ENCODE measurements at regions not wholly inside any gene's neighbourhood (a gene's known extent, or its start where the extent isn't known, plus 50 kb on each side); places are given as distances from the start of the nearest gene placed in this dataset.

- no peak for TF ChIP-seq GATA2 (IDR thresholded peaks at IDR 0.05; ENCODE audit: low read depth, low read length)
- TF ChIP-seq GATA3 (IDR thresholded peaks at IDR 0.05; ENCODE audit: low read depth, low read length), result no peak
These were observed 462.2 kb upstream of the CFAP20DC start for GRCh38 chr3:59512066-59512465.

Measured in SH-SY5Y (cell line).